ENCODE measurements at regions not wholly inside any gene's neighbourhood (a gene's known extent, or its start where the extent isn't known, plus 50 kb on each side); places are given as distances from the start of the nearest gene placed in this dataset.
"Not testable (repeated sequence)": the region's sequence is repeated elsewhere in the genome, so short reads cannot be mapped to it uniquely, and the experiment has no call there.

DNA sequence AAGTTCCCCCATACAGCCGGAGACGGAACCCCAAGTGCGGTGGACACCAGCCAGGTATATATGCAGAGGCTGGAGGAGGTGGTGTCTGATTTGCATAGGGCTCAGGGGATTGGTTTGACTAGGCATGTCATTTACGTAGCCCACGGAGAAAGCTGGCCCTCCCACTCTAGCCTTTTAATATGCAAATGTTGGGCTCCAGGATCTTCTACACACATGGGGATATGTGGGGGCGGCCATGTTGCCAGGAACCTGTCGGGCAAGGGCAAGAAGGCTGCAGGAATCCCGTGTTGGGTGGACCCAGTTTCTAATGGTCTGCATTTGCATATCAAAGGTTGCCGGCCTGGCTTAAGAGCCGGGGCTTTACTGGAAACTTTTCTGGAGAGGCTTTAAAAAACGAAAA, 57.4 kb downstream of the FTHL17 start:
- H3K4me3 ChIP-seq; DNase-seq; ATAC-seq; H3K27me3 ChIP-seq (ENCODE audit: insufficient read depth in 3 of 3, low read length in 2 of 3); H3K4me1 ChIP-seq; H3K36me3 ChIP-seq (ENCODE audit: insufficient read depth in 1 of 2, low read depth in 1 of 2); H3K27ac ChIP-seq; intact Hi-C loops (cut with DNase I); H3K9me3 ChIP-seq: not testable (repeated sequence)
- 70 to 95% (median 94%) methylated on average over 11 of the region's 11 CpGs for WGBS, 3 donors

DNA sequence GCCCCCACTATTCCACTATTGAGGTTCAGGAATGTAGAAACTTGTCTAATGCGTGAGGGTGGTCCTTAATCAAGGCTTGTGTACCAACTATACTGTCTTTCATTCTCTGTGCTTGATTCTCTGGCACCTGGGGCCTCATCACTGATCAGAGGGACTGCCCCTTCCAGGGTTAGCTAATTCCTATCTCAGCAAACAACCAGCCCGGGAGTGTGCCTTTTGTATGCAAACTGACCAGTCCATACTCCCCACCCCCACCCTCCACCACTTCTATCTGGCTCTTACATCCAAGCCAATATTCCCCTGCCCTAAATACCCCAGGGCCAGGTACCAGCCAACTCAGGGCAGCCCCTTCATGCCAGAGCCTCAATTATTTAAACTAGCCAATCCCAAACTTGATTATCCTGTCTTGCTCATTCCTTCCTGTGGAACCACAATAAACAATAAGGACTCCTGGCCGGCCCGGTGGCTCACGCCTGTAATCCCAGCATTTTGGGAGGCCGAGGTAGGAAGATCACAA, 59.3 kb downstream of the FTHL17 start:
- H3K36me3 ChIP-seq (ENCODE audit: insufficient read depth in 1 of 2, low read depth in 1 of 2), result no peaks in the 10 kb centered on the region
- no peak overlapping the region for H3K4me3 ChIP-seq
- no peak overlapping the region for H3K27ac ChIP-seq
- no peaks in the 10 kb centered on the region for H3K4me1 ChIP-seq
- TF ChIP-seq CTCF (IDR thresholded peaks at IDR 0.05), result no peak
- peaks cover 0 to 4% (median 0%) of the 10 kb centered on the region in 3 donors for H3K27me3 ChIP-seq (ENCODE audit: insufficient read depth in 3 of 3, low read length in 2 of 3)
- DNase-seq, result no peak
- H3K9me3 ChIP-seq, result no peaks in the 10 kb centered on the region
- intact Hi-C loops (cut with DNase I), result no loop called here
- ATAC-seq, result no peak
- WGBS, 3 donors, result 76 to 81% (median 79%) methylated on average over 6 of the region's 6 CpGs

DNA sequence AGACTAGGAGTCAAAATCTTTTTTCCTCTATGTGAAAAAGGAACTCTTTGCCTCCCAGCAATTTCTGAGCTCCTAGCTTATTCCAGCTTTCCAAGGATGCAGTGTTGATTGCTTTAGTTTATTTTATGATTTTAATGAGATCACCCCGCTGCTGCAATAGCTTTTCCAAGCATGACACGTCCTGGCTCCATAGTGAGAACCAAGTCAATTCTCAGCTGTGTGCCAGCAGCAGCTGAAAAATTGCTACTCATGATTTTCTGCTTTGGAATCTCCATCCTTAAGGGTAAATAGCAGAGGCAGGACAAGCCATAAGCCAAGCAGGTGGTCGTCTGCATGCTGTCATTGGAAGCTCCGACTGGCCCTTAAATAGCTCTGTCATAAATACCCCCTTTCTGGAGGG, 64.5 kb downstream of the FTHL17 start:
- no peaks in the 10 kb centered on the region for H3K36me3 ChIP-seq (ENCODE audit: insufficient read depth in 1 of 2, low read depth in 1 of 2)
- no peak overlapping the region for H3K4me3 ChIP-seq
- peaks cover 0 to 8% (median 0%) of the 10 kb centered on the region in 3 donors for H3K27me3 ChIP-seq (ENCODE audit: insufficient read depth in 3 of 3, low read length in 2 of 3)
- no peak overlapping the region for H3K27ac ChIP-seq
- H3K9me3 ChIP-seq, result no peaks in the 10 kb centered on the region
- no peak for DNase-seq
- no peak for TF ChIP-seq CTCF (IDR thresholded peaks at IDR 0.05)
- intact Hi-C loops (cut with DNase I), result no loop called here
- H3K4me1 ChIP-seq, result no peaks in the 10 kb centered on the region
- ATAC-seq, result no peak
- WGBS, 3 donors, result 24 to 55% (median 27%) methylated on average over 4 of the region's 4 CpGs

- DNase-seq, result no peak
- peaks cover 0 to 8% (median 0%) of the 10 kb centered on the region in 3 donors for H3K27me3 ChIP-seq (ENCODE audit: insufficient read depth in 3 of 3, low read length in 2 of 3)
- H3K9me3 ChIP-seq, result no peaks in the 10 kb centered on the region
- no peak overlapping the region for H3K4me3 ChIP-seq
- no peaks in the 10 kb centered on the region for H3K4me1 ChIP-seq
- 51 to 65% (median 54%) methylated on average over 2 of the region's 2 CpGs for WGBS, 3 donors
- TF ChIP-seq CTCF (IDR thresholded peaks at IDR 0.05), result no peak
- intact Hi-C loops (cut with DNase I), result no loop called here
- ATAC-seq, result no peak
- no peaks in the 10 kb centered on the region for H3K36me3 ChIP-seq (ENCODE audit: insufficient read depth in 1 of 2, low read depth in 1 of 2)
- H3K27ac ChIP-seq, result no peak overlapping the region
These were observed 65.8 kb downstream of the FTHL17 start for GRCh38 chrX:31006027-31006426.

DNA sequence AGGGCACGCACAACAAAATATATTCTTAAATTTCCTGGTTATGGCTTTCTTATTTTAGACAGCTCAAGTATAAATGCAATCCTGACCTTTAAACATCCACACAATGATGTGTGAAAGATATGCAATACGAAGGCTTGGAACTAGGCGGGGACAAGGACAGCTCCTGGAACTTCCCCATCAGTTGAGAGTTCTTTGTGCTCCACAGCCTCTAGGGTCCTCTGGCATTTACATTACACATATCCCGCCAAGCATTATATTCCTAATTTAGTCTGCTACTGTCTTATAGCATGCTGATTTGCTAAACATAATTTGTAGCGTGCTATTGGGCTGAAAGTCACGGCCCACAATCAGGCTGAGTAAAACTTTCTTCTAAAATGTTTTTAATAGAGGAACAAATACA, 74.4 kb downstream of the FTHL17 start:
- intact Hi-C loops (cut with DNase I), result no loop called here
- 39 to 50% (median 48%) methylated on average over 6 of the region's 6 CpGs for WGBS, 3 donors
- no peaks in the 10 kb centered on the region for H3K4me1 ChIP-seq
- no peak overlapping the region for H3K4me3 ChIP-seq
- no peaks in the 10 kb centered on the region for H3K9me3 ChIP-seq
- no peak overlapping the region for H3K27ac ChIP-seq
- no peak for ATAC-seq
- TF ChIP-seq CTCF (IDR thresholded peaks at IDR 0.05), result no peak
- no peaks in the 10 kb centered on the region for H3K36me3 ChIP-seq (ENCODE audit: insufficient read depth in 1 of 2, low read depth in 1 of 2)
- H3K27me3 ChIP-seq (ENCODE audit: insufficient read depth in 3 of 3, low read length in 2 of 3), result no peaks in the 10 kb centered on the region
- DNase-seq, result no peak

Data from psoas muscle (tissue), 7 donors.